ENCODE measurements at regions not wholly inside any gene's neighbourhood (a gene's known extent, or its start where the extent isn't known, plus 50 kb on each side); places are given as distances from the start of the nearest gene placed in this dataset.

GRCh38 chr4:17246656-17247055 lies 265.2 kb downstream of the QDPR start:
- Histone ChIP-seq H3K27ac (ENCODE audit: low read depth in 1 of 2, low read length in 2 of 2) (no peak overlapping the region), H3K9me3 (replicated peaks in 1 of 2; ENCODE audit: control insufficient read depth in 1 of 2, insufficient read depth in 1 of 2, low read length in 2 of 2) (no peaks in the 10 kb centered on the region), H3K4me2 (replicated peaks; ENCODE audit: extremely low read depth, low read length, poor library complexity, severe bottlenecking) (no peak overlapping the region), H3K4me3 (replicated peaks in 1 of 3; ENCODE audit: low read depth in 2 of 3, low read length in 3 of 3) (no peak overlapping the region), H3K4me1 (ENCODE audit: control insufficient read depth in 1 of 2, insufficient read depth in 2 of 2, low read length in 2 of 2) (no peaks in the 10 kb centered on the region), H3K27me3 (ENCODE audit: control insufficient read depth in 2 of 2, insufficient read depth in 2 of 2, low read length in 2 of 2) (no peaks in the 10 kb centered on the region), H3K79me2 (ENCODE audit: insufficient read depth, low read length) (no peaks in the 10 kb centered on the region), H2AFZ (ENCODE audit: insufficient read depth, low read depth, low read length, poor library complexity, severe bottlenecking) (no peak overlapping the region), H3K9ac (ENCODE audit: insufficient read depth, low read length, poor library complexity, severe bottlenecking) (no peak overlapping the region), H4K20me1 (ENCODE audit: insufficient read depth, low read length) (no peaks in the 10 kb centered on the region), H3K36me3 (replicated peaks in 1 of 2; ENCODE audit: control insufficient read depth in 1 of 2, insufficient read depth in 2 of 2, low read length in 2 of 2) (no peaks in the 10 kb centered on the region)
- DNase-seq: no peak
- TF ChIP-seq, protein P1, sequence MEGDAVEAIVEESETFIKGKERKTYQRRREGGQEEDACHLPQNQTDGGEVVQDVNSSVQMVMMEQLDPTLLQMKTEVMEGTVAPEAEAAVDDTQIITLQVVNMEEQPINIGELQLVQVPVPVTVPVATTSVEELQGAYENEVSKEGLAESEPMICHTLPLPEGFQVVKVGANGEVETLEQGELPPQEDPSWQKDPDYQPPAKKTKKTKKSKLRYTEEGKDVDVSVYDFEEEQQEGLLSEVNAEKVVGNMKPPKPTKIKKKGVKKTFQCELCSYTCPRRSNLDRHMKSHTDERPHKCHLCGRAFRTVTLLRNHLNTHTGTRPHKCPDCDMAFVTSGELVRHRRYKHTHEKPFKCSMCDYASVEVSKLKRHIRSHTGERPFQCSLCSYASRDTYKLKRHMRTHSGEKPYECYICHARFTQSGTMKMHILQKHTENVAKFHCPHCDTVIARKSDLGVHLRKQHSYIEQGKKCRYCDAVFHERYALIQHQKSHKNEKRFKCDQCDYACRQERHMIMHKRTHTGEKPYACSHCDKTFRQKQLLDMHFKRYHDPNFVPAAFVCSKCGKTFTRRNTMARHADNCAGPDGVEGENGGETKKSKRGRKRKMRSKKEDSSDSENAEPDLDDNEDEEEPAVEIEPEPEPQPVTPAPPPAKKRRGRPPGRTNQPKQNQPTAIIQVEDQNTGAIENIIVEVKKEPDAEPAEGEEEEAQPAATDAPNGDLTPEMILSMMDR (IDR thresholded peaks at IDR 0.05): no peak
- Mint-ChIP-seq H3K36me3 (no peaks in the 10 kb centered on the region), H3K4me3 (no peak overlapping the region), H3K27ac (no peak overlapping the region), H3K27me3 (ENCODE audit: low read depth in 3 of 3) (peaks cover 0 to 5% (median 2%) of the 10 kb centered on the region in 3 donors), H3K4me1 (no peaks in the 10 kb centered on the region), H3K9me3 (peaks cover 0 to 6% (median 2%) of the 10 kb centered on the region in 7 donors)
- no CpG with 5 or more reads among the region's 2 CpGs for WGBS (ENCODE audit: insufficient coverage)
- intact Hi-C loops (cut with micrococcal nuclease): no loop called here

GRCh38 chr4:17241835-17242234 lies 270.1 kb downstream of the QDPR start:
- WGBS (ENCODE audit: insufficient coverage): no CpG with 5 or more reads among the region's 1 CpG
- H3K79me2 ChIP-seq (ENCODE audit: insufficient read depth, low read length): no peaks in the 10 kb centered on the region
- H3K9ac ChIP-seq (ENCODE audit: insufficient read depth, low read length, poor library complexity, severe bottlenecking): no peak overlapping the region
- H3K4me2 ChIP-seq (replicated peaks; ENCODE audit: extremely low read depth, low read length, poor library complexity, severe bottlenecking): no peak overlapping the region
- H4K20me1 ChIP-seq (ENCODE audit: insufficient read depth, low read length): no peaks in the 10 kb centered on the region
- Mint-ChIP-seq H3K4me1 (no peaks in the 10 kb centered on the region), H3K27ac (no peak overlapping the region), H3K4me3 (no peak overlapping the region), H3K27me3 (ENCODE audit: low read depth in 3 of 3) (peaks cover 0 to 5% (median 2%) of the 10 kb centered on the region in 3 donors), H3K9me3 (peaks cover 0 to 6% (median 2%) of the 10 kb centered on the region in 7 donors), H3K36me3 (no peaks in the 10 kb centered on the region)
- no peaks in the 10 kb centered on the region for H3K4me1 ChIP-seq (ENCODE audit: control insufficient read depth in 1 of 2, insufficient read depth in 2 of 2, low read length in 2 of 2)
- TF ChIP-seq, protein P1 (IDR thresholded peaks at IDR 0.05): no peak
- intact Hi-C loops (cut with micrococcal nuclease): no loop called here
- no peak overlapping the region for H3K4me3 ChIP-seq (replicated peaks in 1 of 3; ENCODE audit: low read depth in 2 of 3, low read length in 3 of 3)
- H3K36me3 ChIP-seq (replicated peaks in 1 of 2; ENCODE audit: control insufficient read depth in 1 of 2, insufficient read depth in 2 of 2, low read length in 2 of 2): no peaks in the 10 kb centered on the region
- no peak overlapping the region for H2AFZ ChIP-seq (ENCODE audit: insufficient read depth, low read depth, low read length, poor library complexity, severe bottlenecking)
- no peak overlapping the region for H3K27ac ChIP-seq (ENCODE audit: low read depth in 1 of 2, low read length in 2 of 2)
- DNase-seq: no peak
- H3K27me3 ChIP-seq (ENCODE audit: control insufficient read depth in 2 of 2, insufficient read depth in 2 of 2, low read length in 2 of 2): no peaks in the 10 kb centered on the region
- no peaks in the 10 kb centered on the region for H3K9me3 ChIP-seq (replicated peaks in 1 of 2; ENCODE audit: control insufficient read depth in 1 of 2, insufficient read depth in 1 of 2, low read length in 2 of 2)
